ENCODE measurements at regions not wholly inside any gene's neighbourhood (a gene's known extent, or its start where the extent isn't known, plus 50 kb on each side); places are given as distances from the start of the nearest gene placed in this dataset.

GRCh38 chr11:45379162-45379863 lies 93.2 kb upstream of the SYT13 start:
- no peak for TF ChIP-seq EZH2phosphoT487 (IDR thresholded peaks at IDR 0.05; ENCODE audit: low read depth)
- no peak for TF ChIP-seq CTCF (IDR thresholded peaks at IDR 0.05; ENCODE audit: low read depth, low read length)

Data from OCI-LY3 (cell line).